AG09309 (cell line): ENCODE measurements at regions not wholly inside any gene's neighbourhood (a gene's known extent, or its start where the extent isn't known, plus 50 kb on each side); places are given as distances from the start of the nearest gene placed in this dataset.

Experiments
- DNase-seq: peaks from one replicate; pipeline ENCODE4 v3.0.0-alpha.2; 2010; ENCODE audit warnings: low read depth
- H3K4me3 ChIP-seq: 2 replicates; pipeline ENCODE4 v1.5.1; 2011; ENCODE audit warnings: mild to moderate bottlenecking, low read depth, low read length, moderate library complexity; ENCODE audit not compliant: control insufficient read depth
- TF ChIP-seq, protein P1 (sequence below): IDR thresholded peaks from 2 replicates; pipeline ENCODE4 v1.5.1; 2011; ENCODE audit warnings: mild to moderate bottlenecking, low read depth, low read length, inconsistent platforms; ENCODE audit not compliant: insufficient read depth, control insufficient read depth; ENCODE audit errors: missing control alignments

DNA sequence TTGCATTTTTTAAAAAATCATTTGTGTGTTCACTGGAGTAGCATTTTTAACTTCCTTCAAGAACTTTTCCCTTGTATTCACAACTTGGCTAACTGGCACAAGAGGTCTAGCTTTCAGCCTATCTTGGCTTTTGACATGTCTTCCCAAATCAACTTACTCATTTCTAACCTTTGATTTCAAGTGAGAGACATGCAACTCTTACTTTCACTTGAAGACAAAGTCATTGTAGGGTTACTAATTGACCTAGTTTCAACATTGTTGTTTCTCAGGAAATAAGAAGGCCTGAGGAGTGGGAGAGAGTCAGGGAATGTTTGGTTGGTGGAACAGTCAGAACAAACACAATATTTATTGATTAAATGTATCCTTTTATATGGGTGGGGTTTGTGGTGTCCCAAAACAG, 95.0 kb upstream of the C9orf72 start:
- H3K4me3 ChIP-seq, result no peak overlapping the region
- TF ChIP-seq, protein P1, sequence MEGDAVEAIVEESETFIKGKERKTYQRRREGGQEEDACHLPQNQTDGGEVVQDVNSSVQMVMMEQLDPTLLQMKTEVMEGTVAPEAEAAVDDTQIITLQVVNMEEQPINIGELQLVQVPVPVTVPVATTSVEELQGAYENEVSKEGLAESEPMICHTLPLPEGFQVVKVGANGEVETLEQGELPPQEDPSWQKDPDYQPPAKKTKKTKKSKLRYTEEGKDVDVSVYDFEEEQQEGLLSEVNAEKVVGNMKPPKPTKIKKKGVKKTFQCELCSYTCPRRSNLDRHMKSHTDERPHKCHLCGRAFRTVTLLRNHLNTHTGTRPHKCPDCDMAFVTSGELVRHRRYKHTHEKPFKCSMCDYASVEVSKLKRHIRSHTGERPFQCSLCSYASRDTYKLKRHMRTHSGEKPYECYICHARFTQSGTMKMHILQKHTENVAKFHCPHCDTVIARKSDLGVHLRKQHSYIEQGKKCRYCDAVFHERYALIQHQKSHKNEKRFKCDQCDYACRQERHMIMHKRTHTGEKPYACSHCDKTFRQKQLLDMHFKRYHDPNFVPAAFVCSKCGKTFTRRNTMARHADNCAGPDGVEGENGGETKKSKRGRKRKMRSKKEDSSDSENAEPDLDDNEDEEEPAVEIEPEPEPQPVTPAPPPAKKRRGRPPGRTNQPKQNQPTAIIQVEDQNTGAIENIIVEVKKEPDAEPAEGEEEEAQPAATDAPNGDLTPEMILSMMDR, result no peak
- no peak for DNase-seq

DNA sequence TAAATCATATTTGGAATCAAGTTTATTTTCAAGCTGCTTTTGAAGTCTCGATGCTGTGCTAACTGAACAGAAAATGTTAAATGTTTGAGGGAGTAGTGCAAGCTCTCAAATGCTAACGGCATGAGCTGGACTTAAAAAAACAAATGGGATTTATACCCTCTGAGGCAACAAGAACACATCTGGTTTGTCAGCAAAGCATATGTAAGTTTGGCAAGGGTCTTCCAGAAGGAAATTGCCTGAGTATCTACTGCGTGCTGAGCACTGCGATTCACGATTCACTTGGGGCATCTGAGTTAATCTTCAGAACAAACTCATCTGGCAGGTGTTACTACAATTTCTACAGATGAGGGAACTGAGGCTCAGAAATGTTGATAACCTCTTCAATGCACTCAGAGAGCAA, 98.4 kb upstream of the C9orf72 start:
- H3K4me3 ChIP-seq, result no peak overlapping the region
- TF ChIP-seq, protein P1, result no peak
- no peak for DNase-seq

DNA sequence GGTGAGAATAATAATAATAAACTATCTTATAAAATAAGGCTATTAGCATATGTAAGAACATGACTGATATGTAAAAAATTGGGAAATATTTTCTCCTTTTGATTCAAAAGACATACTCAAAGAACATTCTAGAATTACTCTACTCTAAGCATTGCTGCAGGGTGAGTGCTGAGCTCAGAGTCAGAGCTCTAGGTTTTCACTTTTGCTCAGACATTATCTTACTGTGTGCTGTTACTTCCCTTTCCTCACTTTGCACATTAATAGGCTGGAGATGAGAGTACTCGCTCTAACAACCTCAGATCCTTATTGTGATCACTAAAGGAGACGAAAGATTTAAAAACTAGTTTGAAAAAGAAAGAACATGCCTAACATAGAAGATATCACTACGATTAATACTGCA, 99.4 kb upstream of the C9orf72 start:
- DNase-seq, result no peak
- H3K4me3 ChIP-seq, result no peak overlapping the region

DNA sequence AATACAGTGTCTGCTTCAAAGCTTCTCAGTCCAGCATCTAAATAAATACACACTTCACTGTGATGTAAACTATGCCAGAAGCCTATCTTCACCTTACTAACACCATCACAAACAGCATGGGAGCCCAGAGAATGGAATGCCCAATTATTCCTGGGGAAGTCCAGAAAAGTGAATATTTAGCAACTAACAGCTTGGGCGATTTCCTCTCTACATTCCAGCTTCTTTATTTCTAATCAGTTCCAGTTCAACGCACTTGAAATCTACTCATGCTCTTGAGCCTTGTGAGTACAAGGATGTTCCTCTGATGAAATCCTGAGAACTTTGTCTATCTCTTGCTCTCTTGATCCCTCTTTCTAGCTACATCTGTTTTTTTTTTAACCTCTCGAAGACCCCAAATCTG, 100.4 kb upstream of the C9orf72 start:
- TF ChIP-seq, protein P1, result no peak
- DNase-seq, result no peak

More for the DNA sequence above, 99.4 kb upstream of the C9orf72 start:
- TF ChIP-seq, protein P1, result no peak

DNA sequence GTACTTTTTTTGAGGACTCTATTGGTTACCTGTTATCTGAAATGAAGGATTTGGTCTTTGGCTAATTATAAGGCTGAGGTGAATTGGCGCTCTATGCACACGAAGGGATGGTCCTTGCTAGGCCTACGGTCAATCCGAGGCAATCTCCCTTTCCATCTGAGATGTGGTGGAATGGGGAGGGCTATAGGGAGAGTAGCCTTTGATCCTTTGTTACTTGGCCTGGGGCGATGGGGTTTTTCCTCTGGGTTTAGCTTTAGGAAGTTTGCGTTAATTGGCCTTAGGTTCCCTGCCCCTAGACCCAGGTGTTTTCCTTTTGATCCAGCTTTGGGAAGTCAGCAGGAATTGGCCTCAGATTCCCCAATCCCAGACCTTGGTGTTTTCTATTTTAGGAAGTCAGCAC, 102.1 kb upstream of the C9orf72 start:
- no peak overlapping the region for H3K4me3 ChIP-seq
- TF ChIP-seq, protein P1, result no peak
- no peak for DNase-seq

More for the DNA sequence above, 100.4 kb upstream of the C9orf72 start:
- H3K4me3 ChIP-seq, result no peak overlapping the region

DNA sequence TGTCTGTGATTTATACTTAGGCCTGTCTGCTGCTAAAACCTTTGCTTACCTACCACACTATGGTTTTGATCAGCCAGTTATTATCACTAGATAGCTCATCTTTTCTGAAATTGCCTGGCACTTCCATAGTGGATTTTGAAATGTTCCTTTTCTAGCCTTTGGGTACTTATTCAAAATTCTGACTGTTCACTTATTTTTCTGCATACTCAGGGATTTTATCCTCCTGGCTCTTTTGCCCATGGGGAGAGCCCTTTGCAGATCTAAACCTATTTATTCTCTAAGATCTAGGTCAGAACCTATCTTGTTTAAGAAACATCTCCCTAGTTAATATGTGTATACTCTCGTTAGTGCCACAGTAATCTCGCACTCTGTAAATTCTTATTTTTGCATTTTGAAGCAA, 103.5 kb upstream of the C9orf72 start:
- no peak for DNase-seq
- TF ChIP-seq, protein P1, result no peak
- no peak overlapping the region for H3K4me3 ChIP-seq

DNA sequence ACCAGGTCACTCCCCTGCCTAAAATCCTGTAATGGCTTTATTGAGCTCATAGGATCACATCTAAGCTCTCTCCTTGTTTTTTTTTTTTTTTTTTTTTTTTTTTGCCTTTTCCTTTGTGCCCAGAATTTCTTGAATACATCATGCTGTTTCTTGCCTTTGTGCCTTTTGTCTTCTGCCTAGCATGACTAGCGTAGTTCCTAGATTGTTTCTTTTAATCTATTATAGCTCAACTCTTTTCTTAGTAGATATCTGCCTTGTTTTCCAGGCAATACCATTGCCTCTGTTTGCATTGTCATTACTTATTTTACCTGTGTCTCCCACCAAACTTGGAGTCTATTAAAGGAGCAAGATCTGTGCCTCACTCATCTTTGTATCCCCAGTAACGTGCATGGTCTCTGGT, 106.1 kb upstream of the C9orf72 start:
- TF ChIP-seq, protein P1, result no peak
- no peak overlapping the region for H3K4me3 ChIP-seq

More for the DNA sequence above, 106.1 kb upstream of the C9orf72 start:
- no peak for DNase-seq
